Natural killer cell (primary cell): ENCODE measurements at regions not wholly inside any gene's neighbourhood (a gene's known extent, or its start where the extent isn't known, plus 50 kb on each side); places are given as distances from the start of the nearest gene placed in this dataset.

Source experiments
- ATAC-seq, 3 donors: fragments of 150-1000 bp in 2 of 3; fragments of 200-7000 bp in 1 of 3; cut with Tn5 transposase; 1 replicate in 1 of 3; 2 replicates in 2 of 3; pipeline ENCODE4 v1.10.0; 2021; ENCODE audit warnings: mild to moderate bottlenecking in 2 of 3, moderate library complexity in 2 of 3
- DNase-seq, 2 donors: peaks; one replicate each; pipeline versions ENCODE4 v3.0.0 to v3.0.0-alpha.2; 2013 to 2021; ENCODE audit warnings: mixed read lengths in 1 of 2
- H3K27ac ChIP-seq: one replicate; pipeline ENCODE4 v1.5.1; 2013; ENCODE audit warnings: mild to moderate bottlenecking, low read length
- H3K27me3 ChIP-seq: one replicate; pipeline ENCODE4 v1.6.1; 2013; ENCODE audit warnings: low read length; ENCODE audit not compliant: control insufficient read depth, insufficient read depth
- H3K36me3 ChIP-seq: one replicate; pipeline ENCODE4 v1.6.1; 2013; ENCODE audit warnings: low read length; ENCODE audit not compliant: control insufficient read depth, insufficient read depth
- H3K4me1 ChIP-seq: one replicate; pipeline ENCODE4 v1.6.1; 2013; ENCODE audit warnings: low read length; ENCODE audit not compliant: control insufficient read depth, insufficient read depth
- H3K4me3 ChIP-seq: one replicate; pipeline ENCODE4 v1.5.1; 2013; ENCODE audit warnings: low read length
- H3K9me3 ChIP-seq: one replicate; pipeline ENCODE4 v1.6.1; 2013; ENCODE audit warnings: low read length; ENCODE audit not compliant: control insufficient read depth, insufficient read depth
- H3K27ac Mint-ChIP-seq, 2 donors: one replicate each; pipeline ENCODE4 v1.8.0; 2022; ENCODE audit warnings: mild to moderate bottlenecking in 2 of 2, mixed read lengths in 2 of 2, moderate library complexity in 1 of 2
- H3K27me3 Mint-ChIP-seq, 2 donors: one replicate each; pipeline ENCODE4 v1.8.0; 2022; ENCODE audit warnings: low read depth in 2 of 2, mixed read lengths in 2 of 2
- H3K36me3 Mint-ChIP-seq: one replicate; pipeline ENCODE4 v1.8.0; 2022; ENCODE audit warnings: mixed read lengths
- H3K4me1 Mint-ChIP-seq, 2 donors: one replicate each; pipeline ENCODE4 v1.8.0; 2022; ENCODE audit warnings: mixed read lengths in 2 of 2
- H3K4me3 Mint-ChIP-seq: one replicate; pipeline ENCODE4 v1.8.0; 2022; ENCODE audit warnings: mild to moderate bottlenecking, moderate library complexity, mixed read lengths
- H3K9me3 Mint-ChIP-seq, 2 donors: one replicate each; pipeline ENCODE4 v1.8.0; 2022; ENCODE audit warnings: mixed read lengths in 2 of 2
- WGBS: methylation state at CpG from one replicate; pipeline ENCODE4 v1.1.7; 2013; ENCODE audit warnings: missing lambda C conversion rate; ENCODE audit not compliant: insufficient coverage; 5-methylcytosine and 5-hydroxymethylcytosine counted together
- intact Hi-C: fragments of 100-400 bp; cut with micrococcal nuclease; formaldehyde crosslinking; loops from one replicate; pipeline ENCODE4 v1.14.2; 2022
- TF ChIP-seq, protein P1 (sequence below): fragments of 200-600 bp; IDR thresholded peaks from one replicate; pipeline ENCODE4 v1.8.0; 2022; ENCODE audit warnings: antibody characterized with exemption

DNA sequence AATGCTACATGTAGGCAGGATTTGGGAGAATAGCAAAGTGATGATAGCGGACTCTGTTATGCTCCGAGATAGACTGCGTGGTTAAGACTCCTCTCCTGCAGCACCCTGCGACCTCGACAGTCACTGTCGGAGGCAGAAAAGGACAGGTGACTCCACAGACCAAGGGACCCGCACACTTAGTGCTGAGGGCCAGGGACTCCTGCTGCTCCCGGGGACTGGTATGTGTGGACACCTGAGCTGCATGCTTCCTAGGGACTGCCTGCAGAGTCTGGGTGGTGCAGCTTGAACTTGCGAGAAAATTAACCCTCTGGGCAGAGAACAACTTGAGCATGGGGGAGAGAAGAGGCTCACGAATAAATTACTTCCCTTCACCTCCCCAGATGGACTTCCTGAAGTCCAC lies 407.1 kb upstream of the PFKP start:
- Histone ChIP-seq H3K27ac (no peak overlapping the region), H3K4me1 (no peaks in the 10 kb centered on the region), H3K9me3 (no peaks in the 10 kb centered on the region), H3K27me3 (no peaks in the 10 kb centered on the region), H3K36me3 (no peaks in the 10 kb centered on the region), H3K4me3 (no peak overlapping the region)
- ATAC-seq (no peak), DNase-seq (no peak)
- WGBS: 71% methylated on average over 10 of the region's 10 CpGs
- Mint-ChIP-seq H3K9me3 (peaks cover 4 to 5% of the 10 kb centered on the region in 2 donors), H3K4me1 (no peaks in the 10 kb centered on the region), H3K27ac (no peak overlapping the region), H3K36me3 (no peaks in the 10 kb centered on the region), H3K27me3 (no peaks in the 10 kb centered on the region), H3K4me3 (no peak overlapping the region)
- intact Hi-C loops: no loop called here
- TF ChIP-seq, protein P1, sequence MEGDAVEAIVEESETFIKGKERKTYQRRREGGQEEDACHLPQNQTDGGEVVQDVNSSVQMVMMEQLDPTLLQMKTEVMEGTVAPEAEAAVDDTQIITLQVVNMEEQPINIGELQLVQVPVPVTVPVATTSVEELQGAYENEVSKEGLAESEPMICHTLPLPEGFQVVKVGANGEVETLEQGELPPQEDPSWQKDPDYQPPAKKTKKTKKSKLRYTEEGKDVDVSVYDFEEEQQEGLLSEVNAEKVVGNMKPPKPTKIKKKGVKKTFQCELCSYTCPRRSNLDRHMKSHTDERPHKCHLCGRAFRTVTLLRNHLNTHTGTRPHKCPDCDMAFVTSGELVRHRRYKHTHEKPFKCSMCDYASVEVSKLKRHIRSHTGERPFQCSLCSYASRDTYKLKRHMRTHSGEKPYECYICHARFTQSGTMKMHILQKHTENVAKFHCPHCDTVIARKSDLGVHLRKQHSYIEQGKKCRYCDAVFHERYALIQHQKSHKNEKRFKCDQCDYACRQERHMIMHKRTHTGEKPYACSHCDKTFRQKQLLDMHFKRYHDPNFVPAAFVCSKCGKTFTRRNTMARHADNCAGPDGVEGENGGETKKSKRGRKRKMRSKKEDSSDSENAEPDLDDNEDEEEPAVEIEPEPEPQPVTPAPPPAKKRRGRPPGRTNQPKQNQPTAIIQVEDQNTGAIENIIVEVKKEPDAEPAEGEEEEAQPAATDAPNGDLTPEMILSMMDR: no peak

DNA sequence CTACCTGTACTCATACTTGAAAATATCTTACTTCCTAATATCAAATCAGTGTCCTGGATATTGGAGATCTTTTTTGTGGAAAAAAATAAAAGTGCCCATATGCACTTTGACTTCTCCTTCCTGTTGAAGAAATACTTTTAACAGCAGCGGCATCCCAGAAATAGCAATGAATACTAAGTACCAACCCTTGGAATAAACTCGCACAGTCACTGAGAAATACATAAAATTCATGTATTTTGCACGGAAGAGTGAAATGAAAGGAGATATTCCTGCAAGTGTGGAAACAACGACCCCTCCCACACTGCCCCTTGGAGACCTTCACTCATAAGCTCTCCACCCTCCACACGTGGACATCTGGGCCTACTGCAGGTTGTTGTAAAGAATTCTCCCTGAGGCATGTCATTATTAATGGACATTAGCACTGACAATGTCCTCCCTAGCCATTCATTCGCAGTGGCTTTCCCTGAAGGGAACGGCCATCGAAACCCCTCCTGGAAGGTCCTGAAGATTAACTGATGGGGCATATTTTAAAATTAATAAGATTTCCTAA lies 407.6 kb upstream of the PFKP start:
- WGBS: 67% methylated on average over 1 of the region's 8 CpGs
- H3K9me3 Mint-ChIP-seq: peaks cover 4% of the 10 kb centered on the region in 2 donors
- intact Hi-C loops: no loop called here
- no peak overlapping the region for H3K4me3 Mint-ChIP-seq
- H3K36me3 ChIP-seq: no peaks in the 10 kb centered on the region
- H3K27me3 ChIP-seq: no peaks in the 10 kb centered on the region
- H3K4me1 Mint-ChIP-seq: no peaks in the 10 kb centered on the region
- ATAC-seq (no peak), DNase-seq (no peak)
- no peak overlapping the region for H3K4me3 ChIP-seq
- no peaks in the 10 kb centered on the region for H3K36me3 Mint-ChIP-seq
- H3K9me3 ChIP-seq: no peaks in the 10 kb centered on the region
- no peaks in the 10 kb centered on the region for H3K4me1 ChIP-seq
- TF ChIP-seq, protein P1: no peak
- no peak overlapping the region for H3K27ac Mint-ChIP-seq
- no peaks in the 10 kb centered on the region for H3K27me3 Mint-ChIP-seq
- no peak overlapping the region for H3K27ac ChIP-seq

DNA sequence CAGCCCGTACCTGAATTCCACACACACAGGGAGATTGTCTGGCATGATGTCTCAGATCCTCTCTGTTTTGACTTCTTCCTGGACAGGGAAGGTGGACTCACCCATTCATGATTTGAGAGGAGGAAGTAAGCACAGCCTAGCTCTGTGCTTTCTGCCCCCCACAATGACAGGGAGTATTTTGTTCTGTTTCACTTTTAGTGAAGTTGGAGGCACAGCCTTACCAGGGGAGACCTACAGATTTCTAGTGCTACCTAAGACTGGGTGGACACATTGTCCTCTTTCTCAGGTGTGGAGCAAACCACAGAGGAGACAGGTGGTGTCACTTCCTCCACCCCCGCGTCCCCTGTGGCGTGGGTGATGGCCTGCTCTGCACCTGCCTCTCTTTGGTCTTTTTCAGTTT lies 408.6 kb upstream of the PFKP start:
- H3K27ac ChIP-seq: no peak overlapping the region
- H3K36me3 ChIP-seq: no peaks in the 10 kb centered on the region
- Mint-ChIP-seq H3K9me3 (peaks cover 0 to 4% of the 10 kb centered on the region in 2 donors), H3K4me3 (no peak overlapping the region), H3K27ac (no peak overlapping the region), H3K36me3 (no peaks in the 10 kb centered on the region), H3K27me3 (no peaks in the 10 kb centered on the region), H3K4me1 (no peaks in the 10 kb centered on the region)
- no peaks in the 10 kb centered on the region for H3K4me1 ChIP-seq
- TF ChIP-seq, protein P1: no peak
- DNase-seq (no peak), ATAC-seq (no peak)
- H3K27me3 ChIP-seq: no peaks in the 10 kb centered on the region
- no peak overlapping the region for H3K4me3 ChIP-seq
- no peaks in the 10 kb centered on the region for H3K9me3 ChIP-seq
- intact Hi-C loops: no loop called here
- 68% methylated on average over 4 of the region's 4 CpGs for WGBS

DNA sequence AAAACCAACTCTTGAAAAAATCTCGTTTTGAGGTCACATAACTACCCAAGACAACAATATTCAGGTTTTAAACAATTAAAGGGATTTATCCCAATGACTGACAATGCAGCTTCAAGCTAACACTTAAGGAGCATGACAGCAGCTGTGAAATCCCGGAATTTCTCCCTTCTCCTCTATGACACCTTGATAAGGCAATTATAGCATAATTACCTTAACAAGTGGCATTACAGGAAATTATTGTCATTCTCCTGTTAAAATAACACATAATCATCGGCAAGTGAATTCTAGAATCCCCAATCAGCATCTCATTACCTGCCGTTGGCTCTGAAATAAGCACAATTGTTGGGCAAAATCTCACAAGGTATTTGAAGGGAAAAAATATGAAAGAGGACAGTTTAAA lies 417.0 kb upstream of the PFKP start:
- DNase-seq (no peak), ATAC-seq (no peak)
- Mint-ChIP-seq H3K27ac (no peak overlapping the region), H3K4me1 (no peaks in the 10 kb centered on the region), H3K4me3 (no peak overlapping the region), H3K36me3 (no peaks in the 10 kb centered on the region), H3K27me3 (no peaks in the 10 kb centered on the region), H3K9me3 (no peaks in the 10 kb centered on the region)
- H3K27me3 ChIP-seq: no peaks in the 10 kb centered on the region
- no peak overlapping the region for H3K27ac ChIP-seq
- no peaks in the 10 kb centered on the region for H3K36me3 ChIP-seq
- no peaks in the 10 kb centered on the region for H3K4me1 ChIP-seq
- H3K9me3 ChIP-seq: no peaks in the 10 kb centered on the region
- no peak overlapping the region for H3K4me3 ChIP-seq
- WGBS: 69% methylated on average over 2 of the region's 4 CpGs
- intact Hi-C loops: no loop called here
- TF ChIP-seq, protein P1: no peak
